T47D (cell line): ENCODE measurements at regions not wholly inside any gene's neighbourhood (a gene's known extent, or its start where the extent isn't known, plus 50 kb on each side); places are given as distances from the start of the nearest gene placed in this dataset.

ENCODE experiments used
- DNase-seq, 2 experiments: peaks; one replicate each; pipeline versions ENCODE4 v3.0.0 to v3.0.0-alpha.2; 2011 to 2012; ENCODE audit warnings: low read depth in 1 of 2, low spot score in 1 of 2
- JUND ChIP-seq: IDR thresholded peaks from 2 replicates; pipeline ENCODE4 v1.6.1; 2012; ENCODE audit warnings: low read depth
- in situ Hi-C: cut with HindIII; loops from 2 replicates; pipeline ENCODE4 v1.10.0; 2016; ENCODE audit warnings: low sequenced_read_pairs, low pct_unique_long_range_greater_than_20kb

DNA sequence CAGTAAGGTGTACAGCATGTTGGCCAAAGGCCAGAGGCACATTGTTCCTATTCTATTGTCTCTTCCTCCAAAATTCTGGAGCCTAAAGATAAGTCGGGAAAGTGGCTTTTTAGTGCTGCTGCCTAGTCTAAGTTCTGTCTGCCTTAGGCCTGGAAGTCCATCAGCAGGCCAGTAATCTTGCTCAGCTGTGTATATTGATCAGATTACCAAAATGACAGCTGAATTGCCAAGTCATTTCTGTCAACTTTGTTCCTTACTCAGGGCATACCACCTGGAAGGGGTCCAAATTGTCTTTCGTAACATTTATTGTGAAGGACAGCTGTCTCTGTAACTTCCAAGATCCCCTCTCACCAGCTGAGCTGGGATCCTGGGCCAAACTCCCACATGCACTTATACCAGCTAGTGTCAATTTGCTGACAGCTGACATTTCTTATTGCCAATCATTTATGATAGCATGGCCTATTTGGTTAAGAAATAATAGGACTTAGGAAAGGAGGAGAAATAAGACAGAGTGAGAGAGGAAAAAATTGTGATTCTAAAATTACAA is 116.8 kb upstream of the FSHR start:
- DNase-seq = no peak
- no peak for TF ChIP-seq JUND
- in situ Hi-C loops = no loop called here

GRCh38 chr2:49270091-49270490 is 115.8 kb upstream of the FSHR start:
- DNase-seq = no peak
- TF ChIP-seq JUND = no peak
- in situ Hi-C loops = no loop called here

DNA sequence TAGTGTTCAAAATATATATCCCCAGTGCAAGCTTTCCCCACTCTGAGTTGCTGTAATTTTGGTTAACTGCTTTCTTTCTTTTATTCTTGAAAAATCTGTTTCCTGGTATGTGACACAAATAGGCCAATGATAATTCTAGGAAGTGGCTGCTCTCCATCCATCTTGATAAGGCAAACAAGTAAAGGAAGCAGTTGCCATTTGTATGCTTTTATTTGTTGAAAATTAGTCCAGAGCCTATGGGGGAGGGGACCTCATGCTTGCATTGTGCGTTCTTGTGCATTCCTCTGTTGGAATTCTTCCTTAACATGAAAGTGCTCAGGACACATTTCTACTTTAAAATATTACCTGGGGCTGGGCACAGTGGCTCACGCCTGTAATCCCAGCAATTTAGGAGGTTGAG is 111.2 kb upstream of the FSHR start:
- no peak for DNase-seq
- TF ChIP-seq JUND = no peak
- in situ Hi-C loops = no loop called here

DNA sequence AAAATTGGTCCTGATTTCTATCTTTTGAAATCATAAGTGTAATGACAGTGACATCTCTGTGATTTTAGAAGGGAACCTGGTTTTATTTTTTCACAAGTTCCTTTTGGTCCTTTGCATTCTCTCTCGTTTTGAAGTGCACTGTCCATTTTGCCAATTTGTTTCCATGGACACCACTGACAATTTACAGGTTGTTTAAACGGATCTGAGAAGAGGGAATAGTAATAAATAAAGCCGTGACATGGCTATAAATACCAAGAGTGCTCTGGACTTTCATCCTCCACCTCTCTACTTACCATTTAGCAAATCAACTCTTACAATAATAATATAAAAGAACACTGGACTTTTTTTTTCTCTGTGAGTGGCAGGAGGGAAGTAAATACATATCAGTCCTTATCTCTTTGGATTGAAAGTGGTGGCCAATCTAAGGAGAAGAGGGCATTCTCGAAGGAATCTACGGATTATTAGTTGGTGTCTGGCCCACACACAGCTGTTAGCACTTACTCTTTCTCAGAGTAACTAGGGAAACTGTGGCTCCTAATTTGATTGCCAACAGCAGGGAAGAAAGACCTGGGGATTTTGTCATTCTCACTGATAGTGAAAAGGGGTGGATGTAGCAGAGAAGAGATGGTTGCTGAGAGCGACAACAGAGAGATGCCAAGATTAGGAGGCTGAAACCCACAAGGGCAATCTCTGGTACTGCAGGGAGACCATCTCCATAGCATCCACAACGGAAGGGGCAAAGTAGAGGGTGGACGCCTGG is 108.7 kb upstream of the FSHR start:
- no peak for DNase-seq
- in situ Hi-C loops = no loop called here
- TF ChIP-seq JUND = no peak

GRCh38 chr2:49261781-49262180 is 107.5 kb upstream of the FSHR start:
- no peak for TF ChIP-seq JUND
- in situ Hi-C loops = no loop called here
- DNase-seq = no peak

GRCh38 chr2:49260979-49261538 is 106.7 kb upstream of the FSHR start:
- in situ Hi-C loops = no loop called here
- TF ChIP-seq JUND = no peak
- DNase-seq = no peak

DNA sequence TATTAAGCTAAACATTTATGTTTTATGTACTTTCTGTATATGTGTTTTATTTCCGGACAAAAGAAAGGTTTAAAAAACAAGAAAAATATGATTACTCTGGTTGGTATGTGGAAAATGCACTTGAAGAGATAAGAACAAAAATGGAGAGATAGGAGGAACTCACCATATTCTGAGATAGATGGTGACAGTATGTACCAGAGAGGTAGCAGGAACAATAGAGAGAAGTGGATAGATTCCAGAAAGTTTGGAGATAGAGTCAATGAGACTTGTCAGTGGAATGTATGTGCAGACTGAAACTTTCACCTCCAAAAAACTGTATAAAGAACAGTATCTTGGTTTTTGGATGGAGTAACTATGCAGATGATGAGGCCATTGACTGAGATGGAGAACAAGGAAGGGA is 105.6 kb upstream of the FSHR start:
- TF ChIP-seq JUND = no peak
- in situ Hi-C loops = no loop called here
- no peak for DNase-seq

DNA sequence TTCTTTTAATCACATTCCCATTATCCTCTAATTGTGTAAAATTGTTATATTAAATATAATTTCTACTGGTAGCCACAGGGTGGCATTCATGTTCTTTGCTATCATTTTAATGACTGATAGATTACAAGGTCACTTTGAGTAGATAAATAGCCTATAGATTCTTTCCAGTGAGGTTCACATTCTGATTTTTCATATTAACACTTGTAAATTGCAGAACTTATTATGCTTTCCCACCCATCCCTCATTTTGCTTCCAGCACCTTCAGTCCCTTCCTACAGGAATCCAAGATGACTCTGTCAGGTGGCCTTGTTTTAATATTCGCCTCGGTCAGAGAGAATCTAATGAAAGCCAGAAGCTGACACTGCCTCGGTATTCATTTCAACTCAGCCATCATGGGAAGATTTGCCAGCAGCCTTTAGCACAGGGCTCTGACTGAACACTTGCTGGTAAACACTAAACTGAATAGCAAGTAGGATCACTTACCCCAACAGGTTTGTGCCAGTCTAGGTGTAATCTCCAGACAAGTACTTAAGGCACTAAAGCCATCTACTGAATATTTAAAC is 101.2 kb upstream of the FSHR start:
- no peak for TF ChIP-seq JUND
- no peak for DNase-seq
- in situ Hi-C loops = no loop called here

DNA sequence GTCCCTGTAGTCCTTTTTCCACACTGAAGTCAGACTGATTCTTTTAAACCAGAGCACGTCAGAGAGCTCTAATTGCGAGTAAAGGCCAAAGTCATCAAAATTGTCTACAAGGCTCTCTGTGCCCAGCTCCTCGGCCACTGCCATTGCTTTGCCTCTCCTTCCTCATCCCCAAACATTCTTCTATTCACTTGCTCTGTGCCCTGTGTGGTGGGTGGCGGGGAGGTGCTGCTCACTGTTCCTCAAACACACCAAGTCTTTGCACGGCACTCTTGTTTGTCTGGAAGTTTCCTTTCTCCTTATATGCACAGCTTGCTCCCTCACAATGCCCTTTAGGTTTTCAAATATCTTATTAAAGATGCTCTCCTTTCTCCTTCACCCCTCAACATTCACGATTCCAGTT is 100.1 kb upstream of the FSHR start:
- no peak for DNase-seq
- in situ Hi-C loops = no loop called here
- TF ChIP-seq JUND = no peak

DNA sequence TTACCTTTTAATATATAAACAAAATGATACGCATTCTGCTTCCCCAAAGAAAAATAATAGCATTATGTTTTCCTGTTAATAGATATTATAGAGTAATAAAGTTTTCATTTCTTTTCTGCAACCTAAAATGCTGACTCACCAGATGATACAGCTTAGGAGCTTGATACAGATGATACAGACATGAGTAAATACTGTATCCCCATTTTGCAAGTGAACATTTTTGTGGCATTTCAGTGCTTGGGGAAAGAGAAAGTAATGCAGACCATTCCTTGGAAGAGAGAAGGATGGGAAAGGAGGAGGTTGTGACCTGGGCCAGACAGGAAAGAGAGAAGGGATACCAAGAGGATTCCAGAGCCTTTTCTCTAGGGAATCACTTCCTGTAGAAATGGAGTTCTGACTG is 97.5 kb upstream of the FSHR start:
- no peak for DNase-seq
- no peak for TF ChIP-seq JUND
- in situ Hi-C loops = no loop called here

DNA sequence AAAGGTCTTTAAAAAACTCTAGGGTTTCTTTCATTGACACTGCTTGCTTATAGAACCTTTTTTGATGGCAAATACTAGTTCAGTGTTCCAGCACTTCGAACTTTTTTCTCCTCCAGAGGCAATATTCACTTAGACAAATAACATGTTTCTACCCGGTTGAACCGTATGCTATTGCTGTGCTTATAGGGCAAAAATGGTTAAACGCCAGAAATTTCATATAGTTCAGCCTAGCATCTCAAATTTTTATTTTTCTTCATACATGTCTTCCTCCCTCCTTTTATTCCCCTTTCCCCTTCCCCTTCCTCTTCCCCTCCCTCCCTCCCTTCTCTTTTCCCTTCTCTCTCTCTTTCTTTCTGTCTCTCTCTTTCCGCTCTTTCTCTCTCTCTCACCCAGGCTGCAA is 96.9 kb upstream of the FSHR start:
- no peak for TF ChIP-seq JUND
- in situ Hi-C loops = no loop called here
- no peak for DNase-seq

GRCh38 chr2:49248506-49248905 is 94.2 kb upstream of the FSHR start:
- in situ Hi-C loops = no loop called here
- no peak for TF ChIP-seq JUND
- no peak for DNase-seq

DNA sequence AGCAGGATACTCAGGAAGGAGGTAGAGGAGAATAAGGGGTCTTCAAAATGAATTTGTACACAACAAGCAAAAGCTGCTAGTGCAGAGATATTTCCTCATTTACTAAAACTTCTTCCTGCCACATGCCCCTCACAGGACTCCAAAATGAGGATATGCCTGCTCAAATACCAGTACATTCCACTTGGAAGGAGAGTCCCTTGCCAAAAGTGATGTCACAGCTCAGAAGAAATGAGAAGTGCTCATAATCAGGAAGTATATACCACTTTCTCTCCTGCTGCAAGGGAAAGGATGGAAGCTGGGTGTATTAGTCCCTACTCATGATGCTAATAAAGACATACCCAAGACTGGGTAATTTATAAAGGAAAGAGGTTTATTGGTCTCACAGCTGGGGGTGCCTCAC is 87.7 kb upstream of the FSHR start:
- in situ Hi-C loops = no loop called here
- no peak for DNase-seq
- no peak for TF ChIP-seq JUND
